Pancreas (tissue), 10 donors: ENCODE measurements at regions not wholly inside any gene's neighbourhood (a gene's known extent, or its start where the extent isn't known, plus 50 kb on each side); places are given as distances from the start of the nearest gene placed in this dataset.
"Not testable (repeated sequence)": the region's sequence is repeated elsewhere in the genome, so short reads cannot be mapped to it uniquely, and the experiment has no call there.

Experiments used
- ATAC-seq, 4 donors: fragments of 200-7000 bp; cut with Tn5 transposase; one replicate each; pipeline versions ENCODE4 v1.8.0 to v1.9.1; 2020; ENCODE audit warnings: mild to moderate bottlenecking in 4 of 4, moderate library complexity in 4 of 4
- DNase-seq, 6 donors: peaks; one replicate each; pipeline ENCODE4 v3.0.0-alpha.2; 2020
- FAIRE-seq: peaks from 2 replicates; lab custom pipeline; 2012; peaks lifted over from hg19 to GRCh38; lab: Jason Lieb, UNC
- H3K27ac ChIP-seq, 4 donors: fragments of 200-600 bp; sonication (generic); 1 replicate in 3 of 4; 2 replicates in 1 of 4; pipeline versions ENCODE4 v1.5.0 to v1.8.0; 2020
- H3K27me3 ChIP-seq, 4 donors: fragments of 200-600 bp; one replicate each; pipeline ENCODE4 v1.8.0; 2021
- H3K36me3 ChIP-seq, 3 donors: fragments of 200-600 bp; sonication (generic) in 1 of 3; one replicate each; pipeline versions ENCODE4 v1.5.0 to v1.8.0; 2020 to 2021
- H3K4me1 ChIP-seq, 3 donors: fragments of 200-600 bp; one replicate each; pipeline ENCODE4 v1.8.0; 2021
- H3K4me3 ChIP-seq, 4 donors: fragments of 200-600 bp; sonication (generic) in 2 of 4; one replicate each; pipeline versions ENCODE4 v1.5.0 to v1.8.0; 2020 to 2021
- H3K9me3 ChIP-seq, 4 donors: fragments of 200-600 bp; one replicate each; pipeline ENCODE4 v1.8.0; 2021
- WGBS, 2 donors: extraction: QIAGEN DNeasy Blood & Tissue Kit; methylation state at CpG; one replicate each; pipeline ENCODE4 v1.1.7; 2013; 5-methylcytosine and 5-hydroxymethylcytosine counted together
- intact Hi-C, 3 donors: fragments of 100-400 bp; cut with DNase I; formaldehyde crosslinking; loops; one replicate each; pipeline versions ENCODE4 v1.11.1 to v1.14.2; 2022
- TF ChIP-seq, protein P1 (sequence below), 4 donors: fragments of 200-600 bp; sonication (generic) in 3 of 4; IDR thresholded peaks; one replicate each; pipeline versions ENCODE4 v1.5.0 to v1.8.0; 2021; ENCODE audit warnings: antibody characterized with exemption in 4 of 4
- donor health status: healthy with polysubstance abuse.
- donor health status: DM: no; HTN: no; CAD: no; lungs with moderate emphysema.
- donor health status: DM: no; HTN: no; CAD: no.
- donor health status: control.
- donor health status: control.
- donor health status: Bipolar disorder and iron deficiency.
- donor health status: DM: yes; HTN: yes; CAD: no.
- donor health status: DM: no; HTN: no; CAD: no.
- donor health status: DM: no; HTN: no; CAD: no.
- donor health status: DM: yes; HTN: yes; CAD: no.

DNA sequence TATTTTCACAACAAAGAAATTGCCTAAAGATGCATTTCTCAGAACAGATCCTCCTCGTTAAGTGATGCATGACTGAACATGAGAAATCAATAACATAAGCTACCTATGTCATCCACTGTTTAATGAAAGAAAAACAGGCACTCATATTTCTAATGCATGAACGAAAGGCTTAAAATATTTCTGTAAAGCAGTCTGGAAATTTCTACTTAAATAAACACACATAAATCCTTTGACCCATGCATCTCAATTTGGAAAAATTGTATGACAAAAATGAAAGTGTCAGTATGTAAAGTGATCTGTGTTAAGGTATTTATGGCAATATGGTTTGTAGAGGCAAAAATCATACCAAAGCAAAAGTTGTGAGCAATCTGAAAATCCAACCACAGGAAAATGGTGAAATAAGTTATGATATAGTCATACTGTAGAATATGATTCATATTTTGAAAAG, 399.2 kb upstream of the GRAMD2B start:
- FAIRE-seq: no peak
- no peak overlapping the region for H3K4me3 ChIP-seq
- no peak for ATAC-seq
- no peaks in the 10 kb centered on the region for H3K9me3 ChIP-seq
- no peaks in the 10 kb centered on the region for H3K36me3 ChIP-seq
- DNase-seq: no peak
- intact Hi-C loops: no loop called here
- H3K27me3 ChIP-seq: no peaks in the 10 kb centered on the region
- no peaks in the 10 kb centered on the region for H3K4me1 ChIP-seq
- TF ChIP-seq, protein P1, sequence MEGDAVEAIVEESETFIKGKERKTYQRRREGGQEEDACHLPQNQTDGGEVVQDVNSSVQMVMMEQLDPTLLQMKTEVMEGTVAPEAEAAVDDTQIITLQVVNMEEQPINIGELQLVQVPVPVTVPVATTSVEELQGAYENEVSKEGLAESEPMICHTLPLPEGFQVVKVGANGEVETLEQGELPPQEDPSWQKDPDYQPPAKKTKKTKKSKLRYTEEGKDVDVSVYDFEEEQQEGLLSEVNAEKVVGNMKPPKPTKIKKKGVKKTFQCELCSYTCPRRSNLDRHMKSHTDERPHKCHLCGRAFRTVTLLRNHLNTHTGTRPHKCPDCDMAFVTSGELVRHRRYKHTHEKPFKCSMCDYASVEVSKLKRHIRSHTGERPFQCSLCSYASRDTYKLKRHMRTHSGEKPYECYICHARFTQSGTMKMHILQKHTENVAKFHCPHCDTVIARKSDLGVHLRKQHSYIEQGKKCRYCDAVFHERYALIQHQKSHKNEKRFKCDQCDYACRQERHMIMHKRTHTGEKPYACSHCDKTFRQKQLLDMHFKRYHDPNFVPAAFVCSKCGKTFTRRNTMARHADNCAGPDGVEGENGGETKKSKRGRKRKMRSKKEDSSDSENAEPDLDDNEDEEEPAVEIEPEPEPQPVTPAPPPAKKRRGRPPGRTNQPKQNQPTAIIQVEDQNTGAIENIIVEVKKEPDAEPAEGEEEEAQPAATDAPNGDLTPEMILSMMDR (IDR thresholded peaks at IDR 0.05): no peak
- H3K27ac ChIP-seq: no peak overlapping the region
- 51 to 75% methylated on average over 2 of the region's 2 CpGs for WGBS, 2 donors

DNA sequence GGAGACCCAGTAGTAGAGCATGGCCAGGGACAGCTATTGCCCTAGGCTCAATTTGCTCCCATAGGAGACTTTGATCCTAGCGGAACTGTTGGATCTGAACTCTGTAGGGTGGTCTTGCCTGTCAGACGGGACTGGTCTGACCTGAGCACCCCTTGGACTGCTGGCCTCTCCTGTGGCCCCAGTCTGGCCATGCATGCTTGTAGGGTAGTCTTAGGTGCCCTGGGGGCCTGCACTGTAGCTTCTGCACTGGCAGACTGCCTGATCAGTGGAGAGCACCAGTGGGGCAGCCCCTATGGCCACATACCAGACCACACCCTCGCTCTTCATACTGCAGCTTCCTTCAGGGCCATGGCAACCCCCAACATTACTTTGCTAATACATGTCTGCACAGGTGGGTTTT, 396.1 kb upstream of the GRAMD2B start:
- no peaks in the 10 kb centered on the region for H3K36me3 ChIP-seq
- ATAC-seq (no peak), DNase-seq (peak in 1 of 6 donors; percentile 24), FAIRE-seq (no peak)
- intact Hi-C loops: no loop called here
- H3K4me1 ChIP-seq: no peaks in the 10 kb centered on the region
- no peaks in the 10 kb centered on the region for H3K9me3 ChIP-seq
- no peak overlapping the region for H3K4me3 ChIP-seq
- WGBS, 2 donors: 91 to 95% methylated on average over 3 of the region's 3 CpGs
- H3K27ac ChIP-seq: no peak overlapping the region
- H3K27me3 ChIP-seq: no peaks in the 10 kb centered on the region
- TF ChIP-seq, protein P1 (IDR thresholded peaks at IDR 0.05): no peak

DNA sequence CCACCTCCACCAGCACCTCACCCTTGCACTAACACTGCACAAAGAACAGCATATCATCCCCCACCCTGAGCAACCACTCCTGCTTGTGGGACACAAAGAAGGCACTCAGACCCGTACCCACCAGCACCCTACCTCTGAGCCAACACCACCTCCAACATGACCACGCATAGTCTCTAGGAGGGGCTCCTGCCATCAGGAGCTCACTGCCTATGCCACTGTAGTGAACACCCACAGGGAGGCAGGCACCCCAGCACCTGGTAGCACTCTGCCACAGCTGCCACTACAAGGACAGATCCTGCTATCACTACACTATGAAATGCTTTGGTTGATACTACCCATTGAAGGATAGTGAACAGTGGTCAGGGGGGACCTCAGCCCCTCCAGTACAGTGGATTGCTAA, 395.6 kb upstream of the GRAMD2B start:
- no peak for ATAC-seq
- no peak overlapping the region for H3K27ac ChIP-seq
- no peak for FAIRE-seq
- H3K4me3 ChIP-seq: no peak overlapping the region
- intact Hi-C loops: no loop called here
- DNase-seq: no peak
- H3K36me3 ChIP-seq: no peaks in the 10 kb centered on the region
- no peaks in the 10 kb centered on the region for H3K4me1 ChIP-seq
- no peaks in the 10 kb centered on the region for H3K27me3 ChIP-seq
- H3K9me3 ChIP-seq: no peaks in the 10 kb centered on the region
- TF ChIP-seq, protein P1 (IDR thresholded peaks at IDR 0.05): no peak
- 92 to 94% methylated on average over 2 of the region's 2 CpGs for WGBS, 2 donors

DNA sequence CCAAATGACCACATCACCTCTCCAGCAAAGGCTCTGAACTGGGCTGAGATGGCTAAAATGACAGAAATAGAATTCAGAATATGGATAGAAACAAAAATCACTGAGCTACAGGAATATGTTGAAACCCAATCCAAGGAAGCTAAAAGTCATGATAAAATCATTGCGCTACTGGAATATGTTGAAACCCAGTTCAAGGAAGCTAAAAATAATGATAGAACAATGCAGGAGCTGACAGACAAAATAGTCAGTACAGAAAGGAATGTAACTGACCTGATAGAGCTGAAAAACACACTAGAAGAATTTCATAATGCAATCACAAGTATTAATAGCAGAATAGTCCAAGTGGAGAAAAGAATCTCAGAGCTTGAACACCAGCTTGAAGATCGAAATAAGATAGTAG, 394.9 kb upstream of the GRAMD2B start:
- no peak for FAIRE-seq
- ATAC-seq: no peak
- no peaks in the 10 kb centered on the region for H3K4me1 ChIP-seq
- H3K36me3 ChIP-seq: no peaks in the 10 kb centered on the region
- H3K9me3 ChIP-seq: no peaks in the 10 kb centered on the region
- no peak for DNase-seq
- no peak overlapping the region for H3K4me3 ChIP-seq
- intact Hi-C loops: no loop called here
- H3K27me3 ChIP-seq: no peaks in the 10 kb centered on the region
- 87% methylated on average over 2 of the region's 2 CpGs for WGBS, 2 donors
- H3K27ac ChIP-seq: no peak overlapping the region
- TF ChIP-seq, protein P1 (IDR thresholded peaks at IDR 0.05): no peak

DNA sequence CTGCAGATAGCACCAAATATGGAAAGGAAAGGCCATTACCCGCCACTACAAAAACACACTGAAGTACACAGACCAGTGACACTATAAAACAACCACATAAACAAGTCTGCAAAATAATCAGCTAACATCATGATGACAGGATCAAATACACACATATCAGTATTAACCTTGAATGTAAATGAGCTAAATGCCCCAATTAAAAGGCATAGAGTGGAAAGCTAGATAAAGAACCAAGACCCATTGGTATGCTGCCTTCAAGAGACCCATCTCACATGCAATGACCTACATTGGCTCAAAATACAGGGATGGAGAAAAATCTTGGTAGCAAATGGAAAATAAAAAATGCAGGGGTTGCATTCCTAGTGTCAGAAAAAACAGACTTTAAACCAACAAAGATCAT, 393.9 kb upstream of the GRAMD2B start:
- H3K9me3 ChIP-seq, intact Hi-C loops, FAIRE-seq, H3K27me3 ChIP-seq, H3K4me1 ChIP-seq, DNase-seq, H3K4me3 ChIP-seq, ATAC-seq, H3K27ac ChIP-seq, H3K36me3 ChIP-seq: not testable (repeated sequence)
- 67 to 100% methylated on average over 1 of the region's 1 CpG for WGBS, 2 donors
